GM23248 (cell line): ENCODE measurements at regions not wholly inside any gene's neighbourhood (a gene's known extent, or its start where the extent isn't known, plus 50 kb on each side); places are given as distances from the start of the nearest gene placed in this dataset.
"Not testable (repeated sequence)": the region's sequence is repeated elsewhere in the genome, so short reads cannot be mapped to it uniquely, and the experiment has no call there.

Source experiments
- DNase-seq: peaks from one replicate; pipeline ENCODE4 v3.0.0-alpha.2; 2015
- H2AFZ ChIP-seq: fragments of 200-600 bp; sonication (generic); 2 replicates; pipeline ENCODE4 v1.6.1; 2016; ENCODE audit warnings: antibody characterized with exemption
- H3F3A ChIP-seq: fragments of 200-600 bp; sonication (generic); 2 replicates; pipeline ENCODE4 v1.6.1; 2016; ENCODE audit warnings: mild to moderate bottlenecking, antibody characterized with exemption, mixed run types; ENCODE audit not compliant: insufficient read depth
- H3K27ac ChIP-seq: fragments of 200-600 bp; sonication (generic); 2 replicates; pipeline ENCODE4 v1.5.1; 2016; ENCODE audit warnings: mild to moderate bottlenecking
- H3K27me3 ChIP-seq: fragments of 200-600 bp; sonication (generic); replicated peaks from 2 replicates; pipeline ENCODE4 v1.6.1; 2016; ENCODE audit warnings: mild to moderate bottlenecking; ENCODE audit not compliant: insufficient read depth
- H3K36me3 ChIP-seq: fragments of 200-600 bp; sonication (generic); 2 replicates; pipeline ENCODE4 v1.6.1; 2016; ENCODE audit warnings: low read depth, mild to moderate bottlenecking
- H3K4me1 ChIP-seq: fragments of 200-600 bp; sonication (generic); 2 replicates; pipeline ENCODE4 v1.6.1; 2016; ENCODE audit warnings: mild to moderate bottlenecking; ENCODE audit not compliant: insufficient read depth
- H3K4me2 ChIP-seq: fragments of 200-600 bp; sonication (generic); one replicate; pipeline ENCODE4 v1.6.1; 2016; ENCODE audit warnings: mild to moderate bottlenecking; ENCODE audit not compliant: unreplicated experiment
- H3K4me3 ChIP-seq: fragments of 200-600 bp; sonication (generic); 2 replicates; pipeline ENCODE4 v1.5.1; 2016; ENCODE audit warnings: mild to moderate bottlenecking
- H3K79me2 ChIP-seq: fragments of 200-600 bp; sonication (generic); 2 replicates; pipeline ENCODE4 v1.6.1; 2016; ENCODE audit warnings: mild to moderate bottlenecking; ENCODE audit not compliant: insufficient read depth
- H3K9ac ChIP-seq: fragments of 200-600 bp; sonication (generic); 2 replicates; pipeline ENCODE4 v1.6.1; 2016; ENCODE audit warnings: mild to moderate bottlenecking
- H3K9me2 ChIP-seq: fragments of 200-600 bp; sonication (generic); 2 replicates; pipeline ENCODE4 v1.6.1; 2016; ENCODE audit warnings: mixed run types, mild to moderate bottlenecking, moderate library complexity; ENCODE audit not compliant: insufficient read depth
- H3K9me3 ChIP-seq: fragments of 200-600 bp; sonication (generic); one replicate; pipeline ENCODE4 v1.6.1; 2017; ENCODE audit warnings: low read depth
- H4K20me1 ChIP-seq: fragments of 200-600 bp; sonication (generic); 2 replicates; pipeline ENCODE4 v1.6.0; 2016; ENCODE audit not compliant: insufficient read depth
- EZH2 ChIP-seq: fragments of 200-600 bp; sonication (generic); IDR thresholded peaks from 2 replicates; pipeline ENCODE4 v1.6.1; 2018; ENCODE audit warnings: antibody characterized with exemption, mild to moderate bottlenecking; ENCODE audit not compliant: insufficient read depth, poor library complexity, severe bottlenecking
- EZH2phosphoT487 ChIP-seq: fragments of 200-600 bp; sonication (generic); IDR thresholded peaks from 2 replicates; pipeline ENCODE4 v1.6.1; 2018; ENCODE audit warnings: antibody characterized with exemption, moderate library complexity, mild to moderate bottlenecking, low read depth; ENCODE audit not compliant: insufficient read depth
- WGBS, 2 experiments: methylation state at CpG; one replicate each; pipeline ENCODE4 v1.1.6; 2015 to 2017; ENCODE audit warnings: low lambda C conversion rate in 2 of 2, low coverage in 1 of 2; ENCODE audit errors: missing lambda C conversion rate in 2 of 2; 5-methylcytosine and 5-hydroxymethylcytosine counted together
- in situ Hi-C: fragments of 300-500 bp; cut with MboI; formaldehyde crosslinking; loops from 2 replicates; pipeline ENCODE4 v1.15.0; 2020

DNA sequence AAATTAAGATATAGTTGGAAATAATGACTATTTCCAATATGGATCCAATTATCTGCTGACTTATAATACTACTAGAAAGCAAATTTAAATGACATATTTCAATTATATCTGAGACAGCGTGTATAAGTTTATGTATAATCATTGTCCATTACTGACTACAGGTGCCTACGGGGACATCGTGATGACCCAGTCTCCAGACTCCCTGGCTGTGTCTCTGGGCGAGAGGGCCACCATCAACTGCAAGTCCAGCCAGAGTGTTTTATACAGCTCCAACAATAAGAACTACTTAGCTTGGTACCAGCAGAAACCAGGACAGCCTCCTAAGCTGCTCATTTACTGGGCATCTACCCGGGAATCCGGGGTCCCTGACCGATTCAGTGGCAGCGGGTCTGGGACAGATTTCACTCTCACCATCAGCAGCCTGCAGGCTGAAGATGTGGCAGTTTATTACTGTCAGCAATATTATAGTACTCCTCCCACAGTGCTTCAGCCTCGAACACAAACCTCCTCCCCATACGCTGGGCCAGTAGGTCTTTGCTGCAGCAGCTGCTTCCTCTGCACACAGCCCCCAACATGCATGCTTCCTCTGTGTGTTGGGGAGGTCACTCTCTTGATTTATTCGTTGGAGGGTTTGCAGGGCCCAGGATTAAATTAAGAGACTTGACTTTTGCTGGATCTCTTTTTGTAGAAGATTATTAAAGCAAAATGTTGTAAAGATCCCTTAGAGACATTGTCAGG is 194.4 kb downstream of the RPIA start:
- H3K4me2 ChIP-seq, result no peak overlapping the region
- H3K4me3 ChIP-seq, result no peak overlapping the region
- no peak for TF ChIP-seq EZH2phosphoT487
- TF ChIP-seq EZH2, result no peak
- DNase-seq, result no peak
- H3K9me2 ChIP-seq, result no peaks in the 10 kb centered on the region
- no peak overlapping the region for H3K9ac ChIP-seq
- in situ Hi-C loops, result no loop called here
- H3K4me1 ChIP-seq, result no peaks in the 10 kb centered on the region
- no peaks in the 10 kb centered on the region for H4K20me1 ChIP-seq
- H3K27me3 ChIP-seq, result peaks cover 7% of the 10 kb centered on the region
- H2AFZ ChIP-seq, result no peak overlapping the region
- no peaks in the 10 kb centered on the region for H3F3A ChIP-seq
- no peak overlapping the region for H3K27ac ChIP-seq
- no peaks in the 10 kb centered on the region for H3K9me3 ChIP-seq
- no peaks in the 10 kb centered on the region for H3K36me3 ChIP-seq
- WGBS, 2 experiments, result 35 to 41% methylated on average over 11 of the region's 11 CpGs
- H3K79me2 ChIP-seq, result no peaks in the 10 kb centered on the region

DNA sequence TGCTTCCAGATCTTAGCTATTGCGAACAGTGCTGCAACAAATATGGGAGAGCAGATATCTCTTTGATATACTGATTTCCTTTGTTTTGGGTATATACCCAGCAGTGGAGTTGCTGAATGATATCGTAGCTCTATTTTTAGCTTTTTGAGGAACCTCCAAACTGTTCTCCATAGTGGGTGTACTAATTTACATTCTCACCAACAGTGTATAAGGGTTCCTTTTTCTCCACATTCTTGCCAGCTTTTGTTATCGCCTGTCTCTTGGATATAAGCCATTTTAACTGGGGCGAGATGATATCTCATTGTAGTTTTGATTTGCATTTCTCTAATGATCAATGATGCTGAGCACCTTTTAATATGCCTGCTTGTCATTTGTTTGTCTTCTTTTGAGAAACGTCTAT is 196.0 kb downstream of the RPIA start:
- 47 to 50% methylated on average over 5 of the region's 5 CpGs for WGBS, 2 experiments
- H3F3A ChIP-seq, H3K4me3 ChIP-seq, H3K9ac ChIP-seq, H4K20me1 ChIP-seq, H3K27me3 ChIP-seq, H3K27ac ChIP-seq, H3K9me2 ChIP-seq, H2AFZ ChIP-seq, H3K9me3 ChIP-seq, DNase-seq, H3K79me2 ChIP-seq, H3K4me1 ChIP-seq, H3K36me3 ChIP-seq, H3K4me2 ChIP-seq, in situ Hi-C loops: not testable (repeated sequence)

DNA sequence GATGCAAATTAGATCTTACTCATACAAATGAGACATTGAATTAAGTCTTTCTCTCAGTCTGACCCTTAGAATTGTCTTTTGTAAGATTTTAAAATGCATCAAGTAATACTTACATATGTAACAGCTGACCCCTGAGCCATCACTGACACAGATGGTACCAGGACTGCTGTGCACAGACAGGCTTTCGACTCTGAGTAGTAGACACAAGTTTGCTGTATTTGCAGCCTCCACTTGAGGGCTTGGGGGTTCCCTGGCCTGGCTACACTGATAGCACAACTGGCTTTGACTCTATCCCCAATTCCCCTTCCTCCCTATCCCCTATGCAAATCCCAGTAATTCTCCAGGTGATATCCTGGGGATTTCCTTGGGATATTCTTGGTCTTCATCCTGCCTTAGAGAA is 200.7 kb downstream of the RPIA start:
- no peak overlapping the region for H2AFZ ChIP-seq
- no peak for DNase-seq
- no peak overlapping the region for H3K4me3 ChIP-seq
- TF ChIP-seq EZH2 (no peak), EZH2phosphoT487 (no peak)
- no peaks in the 10 kb centered on the region for H3K36me3 ChIP-seq
- no peak overlapping the region for H3K9ac ChIP-seq
- no peaks in the 10 kb centered on the region for H4K20me1 ChIP-seq
- H3K27ac ChIP-seq, result no peak overlapping the region
- no peaks in the 10 kb centered on the region for H3K9me2 ChIP-seq
- in situ Hi-C loops, result no loop called here
- no peaks in the 10 kb centered on the region for H3K9me3 ChIP-seq
- 14 to 36% methylated on average over 1 of the region's 1 CpG for WGBS, 2 experiments
- H3F3A ChIP-seq, result no peaks in the 10 kb centered on the region
- H3K27me3 ChIP-seq, result no peaks in the 10 kb centered on the region
- no peak overlapping the region for H3K4me2 ChIP-seq
- H3K4me1 ChIP-seq, result no peaks in the 10 kb centered on the region
- no peaks in the 10 kb centered on the region for H3K79me2 ChIP-seq

DNA sequence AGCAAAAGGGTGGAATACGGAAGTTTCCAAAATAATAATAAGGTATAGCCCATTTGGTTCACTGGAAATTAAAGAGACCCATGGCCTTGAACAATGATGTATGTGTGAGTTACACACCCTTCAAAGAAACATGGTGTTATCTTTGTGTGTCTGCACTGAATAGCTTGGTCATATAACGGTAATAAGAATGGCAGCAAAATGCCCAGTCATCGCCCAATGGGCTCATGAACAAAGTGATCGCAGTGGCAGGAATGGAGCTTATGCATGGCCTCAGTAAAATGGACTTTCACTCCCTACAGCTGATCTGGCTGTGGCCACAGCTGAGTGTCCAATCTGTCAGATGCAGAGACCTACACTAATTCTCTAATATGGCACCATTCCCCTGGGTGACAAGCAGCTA is 201.3 kb downstream of the RPIA start:
- TF ChIP-seq EZH2, result no peak
- TF ChIP-seq EZH2phosphoT487, result no peak
- Histone ChIP-seq H3K9me2 (no peaks in the 10 kb centered on the region), H3K9ac (no peak overlapping the region), H3K4me2 (no peak overlapping the region), H3K27me3 (no peaks in the 10 kb centered on the region; the same call in 1 of the 2 replicates), H3K79me2 (no peaks in the 10 kb centered on the region), H3K4me3 (no peak overlapping the region), H3F3A (no peaks in the 10 kb centered on the region), H3K4me1 (no peaks in the 10 kb centered on the region), H2AFZ (no peak overlapping the region), H3K27ac (no peak overlapping the region), H4K20me1 (no peaks in the 10 kb centered on the region), H3K36me3 (no peaks in the 10 kb centered on the region), H3K9me3 (no peaks in the 10 kb centered on the region)
- no peak for DNase-seq
- WGBS, 2 experiments, result 72 to 75% methylated on average over 4 of the region's 4 CpGs
- in situ Hi-C loops, result no loop called here

DNA sequence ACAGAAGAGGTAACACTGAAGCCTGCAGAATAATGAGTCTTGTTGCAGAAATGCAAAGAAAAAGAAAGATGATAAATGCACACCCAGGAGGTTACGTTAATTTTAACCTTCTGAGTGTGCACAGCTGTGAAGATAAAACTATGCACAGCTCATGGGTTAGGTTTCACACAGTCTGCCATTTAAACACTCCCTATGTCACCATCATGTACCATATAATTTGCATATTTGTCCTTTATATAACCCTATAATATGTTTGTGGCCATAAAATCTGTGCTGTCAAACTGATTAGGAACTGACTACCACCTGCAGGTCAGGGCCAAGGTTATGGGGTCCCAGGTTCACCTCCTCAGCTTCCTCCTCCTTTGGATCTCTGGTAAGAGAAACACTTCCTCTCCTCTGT is 205.5 kb downstream of the RPIA start:
- Histone ChIP-seq H3K4me1 (no peaks in the 10 kb centered on the region), H3K27ac (no peak overlapping the region), H3K79me2 (no peaks in the 10 kb centered on the region), H3K36me3 (no peaks in the 10 kb centered on the region), H3K9ac (no peak overlapping the region), H3K9me2 (no peaks in the 10 kb centered on the region), H4K20me1 (no peaks in the 10 kb centered on the region), H3K4me3 (no peak overlapping the region), H3K9me3 (no peaks in the 10 kb centered on the region), H2AFZ (no peak overlapping the region), H3F3A (no peaks in the 10 kb centered on the region), H3K4me2 (no peak overlapping the region), H3K27me3 (peaks cover 12% of the 10 kb centered on the region)
- 7 to 11% methylated on average over 1 of the region's 1 CpG for WGBS, 2 experiments
- TF ChIP-seq EZH2 (no peak), EZH2phosphoT487 (no peak)
- no peak for DNase-seq
- in situ Hi-C loops, result no loop called here
